Neural cell (in vitro differentiated cells): ENCODE measurements at regions not wholly inside any gene's neighbourhood (a gene's known extent, or its start where the extent isn't known, plus 50 kb on each side); places are given as distances from the start of the nearest gene placed in this dataset.

ENCODE experiments used
- H2AFZ ChIP-seq: fragments of 200-600, 300-800 bp; sonication (generic), shearing (Covaris generic); 2 replicates; pipeline ENCODE4 v1.6.0; 2014; ENCODE audit warnings: low read depth, mild to moderate bottlenecking, antibody characterized with exemption, low read length, moderate library complexity
- H3F3A ChIP-seq: fragments of 200-600 bp; shearing (Covaris generic); 2 replicates; pipeline ENCODE4 v1.6.1; 2016; ENCODE audit warnings: mild to moderate bottlenecking, moderate library complexity, mixed read lengths, antibody characterized with exemption, low read length; ENCODE audit not compliant: insufficient read depth, poor library complexity, severe bottlenecking
- H3K27ac ChIP-seq: fragments of 200-600, 300-800 bp; sonication (generic), shearing (Covaris generic); 2 replicates; pipeline ENCODE4 v1.5.1; 2014; ENCODE audit warnings: mild to moderate bottlenecking, low read length, moderate library complexity
- H3K27me3 ChIP-seq: fragments of 300-800, 200-600 bp; sonication (generic), shearing (Covaris generic); 2 replicates; pipeline ENCODE4 v1.6.0; 2014; ENCODE audit warnings: mild to moderate bottlenecking, low read depth, low read length, moderate library complexity; ENCODE audit not compliant: insufficient read depth
- H3K36me3 ChIP-seq: fragments of 300-800, 200-600 bp; sonication (generic), shearing (Covaris generic); 2 replicates; pipeline ENCODE4 v1.5.1; 2014; ENCODE audit warnings: mild to moderate bottlenecking, antibody characterized with exemption, low read length, moderate library complexity; ENCODE audit not compliant: insufficient read depth
- H3K4me2 ChIP-seq: fragments of 300-800, 200-600 bp; sonication (generic), shearing (Covaris generic); 2 replicates; pipeline ENCODE4 v1.6.0; 2014; ENCODE audit warnings: mild to moderate bottlenecking, low read length
- H3K4me3 ChIP-seq: fragments of 300-800, 200-600 bp; sonication (generic), shearing (Covaris generic); 2 replicates; pipeline ENCODE4 v1.5.1; 2014; ENCODE audit warnings: mild to moderate bottlenecking, low read length, moderate library complexity
- H3K79me2 ChIP-seq: fragments of 200-600 bp; shearing (Covaris generic); replicated peaks from 2 replicates; pipeline ENCODE4 v1.6.0; 2014; ENCODE audit warnings: mild to moderate bottlenecking, low read length, moderate library complexity; ENCODE audit not compliant: insufficient read depth
- H3K9ac ChIP-seq: fragments of 300-800, 200-600 bp; sonication (generic), shearing (Covaris generic); 2 replicates; pipeline ENCODE4 v1.6.1; 2016; ENCODE audit warnings: mild to moderate bottlenecking, low read length, mixed read lengths
- H3K9me2 ChIP-seq: fragments of 200-600 bp; shearing (Covaris generic); 2 replicates; pipeline ENCODE4 v1.6.1; 2016; ENCODE audit warnings: mild to moderate bottlenecking, low read length, mixed read lengths; ENCODE audit not compliant: insufficient read depth
- H3K9me3 ChIP-seq: fragments of 200-600, 300-800 bp; sonication (generic), shearing (Covaris generic); 2 replicates; pipeline ENCODE4 v1.6.1; 2016; ENCODE audit warnings: mild to moderate bottlenecking, mixed run types, low read length, moderate library complexity, mixed read lengths
- H4K20me1 ChIP-seq: fragments of 200-600 bp; shearing (Covaris generic); 2 replicates; pipeline ENCODE4 v1.6.1; 2016; ENCODE audit warnings: mild to moderate bottlenecking, mixed run types; ENCODE audit not compliant: insufficient read depth
- CTCF ChIP-seq: fragments of 450-650 bp; IDR thresholded peaks from 2 replicates; pipeline ENCODE4 v1.5.1; 2014; ENCODE audit warnings: antibody characterized with exemption, mild to moderate bottlenecking, moderate library complexity; ENCODE audit not compliant: poor library complexity, severe bottlenecking
- EP300 ChIP-seq: fragments of 450-650 bp; conservative IDR thresholded peaks from 2 replicates; pipeline ENCODE4 v1.6.1; 2014; ENCODE audit warnings: antibody characterized with exemption, mild to moderate bottlenecking, moderate library complexity; ENCODE audit not compliant: poor library complexity, severe bottlenecking
- EZH2 ChIP-seq: fragments of 200-600, 300-800 bp; shearing (Covaris generic), sonication (generic); IDR thresholded peaks from 2 replicates; pipeline ENCODE4 v1.6.1; 2014; ENCODE audit warnings: antibody characterized with exemption, low read length, borderline replicate concordance, mild to moderate bottlenecking; ENCODE audit not compliant: insufficient read depth, poor library complexity, severe bottlenecking
- MXI1 ChIP-seq: fragments of 450-650 bp; conservative IDR thresholded peaks from 2 replicates; pipeline ENCODE4 v1.6.1; 2014; ENCODE audit warnings: antibody characterized with exemption, mild to moderate bottlenecking; ENCODE audit not compliant: poor library complexity, severe bottlenecking
- POLR2AphosphoS5 ChIP-seq: IDR thresholded peaks from 2 replicates; pipeline ENCODE4 v1.6.1; 2012
- RAD21 ChIP-seq: fragments of 450-650 bp; conservative IDR thresholded peaks from 2 replicates; pipeline ENCODE4 v1.6.1; 2014; ENCODE audit warnings: antibody characterized with exemption, mild to moderate bottlenecking, moderate library complexity
- REST ChIP-seq: IDR thresholded peaks from 2 replicates; pipeline ENCODE4 v1.6.1; 2012; ENCODE audit warnings: borderline replicate concordance
- SMC3 ChIP-seq: fragments of 450-650 bp; conservative IDR thresholded peaks from 2 replicates; pipeline ENCODE4 v1.6.1; 2014; ENCODE audit warnings: antibody characterized with exemption, mild to moderate bottlenecking, moderate library complexity; ENCODE audit not compliant: poor library complexity
- TAF1 ChIP-seq: IDR thresholded peaks from 2 replicates; pipeline ENCODE4 v1.6.1; 2012; ENCODE audit warnings: low read depth

- no peak overlapping the region for H3K4me2 ChIP-seq
- no peaks in the 10 kb centered on the region for H4K20me1 ChIP-seq
- H3K36me3 ChIP-seq = no peaks in the 10 kb centered on the region
- no peaks in the 10 kb centered on the region for H3K79me2 ChIP-seq
- H3K27ac ChIP-seq = no peak overlapping the region
- no peak for TF ChIP-seq POLR2AphosphoS5
- no peak for TF ChIP-seq EP300
- no peak for TF ChIP-seq EZH2
- TF ChIP-seq MXI1 = no peak
- no peak for TF ChIP-seq TAF1
- no peak for TF ChIP-seq REST
- no peak for TF ChIP-seq RAD21
- TF ChIP-seq CTCF = no peak
- no peak for TF ChIP-seq SMC3
- no peak overlapping the region for H2AFZ ChIP-seq
- no peaks in the 10 kb centered on the region for H3K9me3 ChIP-seq
- H3K9me2 ChIP-seq = no peaks in the 10 kb centered on the region
- H3K4me3 ChIP-seq = no peak overlapping the region
- H3K9ac ChIP-seq = no peak overlapping the region
- H3F3A ChIP-seq = no peaks in the 10 kb centered on the region
- no peaks in the 10 kb centered on the region for H3K27me3 ChIP-seq
Measured at GRCh38 chr7:136513744-136514143, 354.7 kb upstream of the CHRM2 start.

- Histone ChIP-seq H2AFZ (no peak overlapping the region), H4K20me1 (no peaks in the 10 kb centered on the region), H3K79me2 (no peaks in the 10 kb centered on the region), H3K27me3 (no peaks in the 10 kb centered on the region), H3K36me3 (no peaks in the 10 kb centered on the region), H3K27ac (no peak overlapping the region), H3K9me3 (no peaks in the 10 kb centered on the region), H3K9ac (no peak overlapping the region), H3K4me3 (no peak overlapping the region), H3K4me2 (no peak overlapping the region), H3F3A (no peaks in the 10 kb centered on the region), H3K9me2 (no peaks in the 10 kb centered on the region)
- TF ChIP-seq MXI1 = no peak
- no peak for TF ChIP-seq CTCF
- no peak for TF ChIP-seq EP300
- no peak for TF ChIP-seq RAD21
- TF ChIP-seq POLR2AphosphoS5 = no peak
- TF ChIP-seq SMC3 = no peak
- TF ChIP-seq EZH2 = no peak
Measured at GRCh38 chr7:136509466-136509865, 359.0 kb upstream of the CHRM2 start.
